HT1080 (cell line): ENCODE measurements at regions not wholly inside any gene's neighbourhood (a gene's known extent, or its start where the extent isn't known, plus 50 kb on each side); places are given as distances from the start of the nearest gene placed in this dataset.
"Not testable (repeated sequence)": the region's sequence is repeated elsewhere in the genome, so short reads cannot be mapped to it uniquely, and the experiment has no call there.

Source experiments
- DNase-seq: peaks from one replicate; pipeline ENCODE4 v3.0.0-alpha.2; 2015; ENCODE audit warnings: low read depth

DNA sequence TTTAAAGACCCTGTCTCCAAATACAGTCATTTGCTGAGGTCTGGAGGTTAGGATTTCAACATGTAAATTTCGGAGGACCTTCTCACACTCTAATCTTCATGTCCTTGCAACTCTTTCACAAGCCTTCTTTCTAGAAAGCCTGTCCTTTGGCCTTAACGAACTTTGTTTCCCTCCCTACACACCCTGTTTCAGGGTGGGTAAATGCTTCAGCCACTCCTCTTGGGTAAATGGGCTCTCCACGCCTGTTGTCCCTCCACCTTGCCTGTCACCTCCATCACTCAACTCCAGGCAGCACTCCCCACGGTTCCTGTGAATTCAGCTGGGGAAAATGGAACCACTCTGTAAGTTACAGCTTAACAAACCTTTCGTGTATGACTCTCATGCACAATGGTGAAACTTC is 84.0 kb upstream of the COG2 start:
- no peak for DNase-seq

DNA sequence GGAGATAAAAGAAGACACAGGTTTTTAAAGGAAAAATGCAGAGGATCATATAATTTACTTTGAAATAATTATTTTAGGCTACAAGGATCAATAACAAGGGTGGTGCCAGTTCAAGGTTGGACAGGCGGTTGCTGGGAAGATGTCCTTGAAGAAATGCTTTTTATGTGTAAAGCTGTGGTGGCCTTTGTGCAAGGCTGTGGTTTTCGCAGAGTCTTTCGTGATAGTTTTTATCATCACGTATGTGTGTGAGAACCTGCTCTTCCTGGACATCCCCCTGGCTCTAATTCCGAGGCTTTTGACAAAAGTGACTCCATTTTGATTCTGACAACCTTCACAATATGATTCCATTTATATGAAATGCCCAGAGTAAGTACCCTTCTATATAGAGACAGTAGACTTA is 85.8 kb upstream of the COG2 start:
- DNase-seq: no peak

DNA sequence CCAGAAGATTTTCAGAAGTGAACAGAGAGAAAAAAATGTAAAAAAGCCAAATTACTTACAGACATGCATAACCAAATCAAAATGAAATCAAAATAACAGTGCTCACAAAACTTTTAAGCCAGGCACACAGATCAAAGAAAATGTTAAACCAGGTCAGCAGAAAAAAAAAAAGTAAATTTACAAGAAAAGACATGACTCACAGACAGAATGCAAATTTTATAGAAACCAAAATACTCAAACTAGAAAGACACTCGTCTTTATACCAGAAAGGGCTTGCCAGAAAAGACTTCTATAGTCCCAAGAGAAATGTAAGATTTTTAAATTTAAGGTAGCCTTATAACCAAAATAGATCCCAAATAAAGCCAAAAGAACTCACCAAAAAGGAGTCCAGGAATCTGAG is 86.5 kb upstream of the COG2 start:
- DNase-seq: no peak

DNA sequence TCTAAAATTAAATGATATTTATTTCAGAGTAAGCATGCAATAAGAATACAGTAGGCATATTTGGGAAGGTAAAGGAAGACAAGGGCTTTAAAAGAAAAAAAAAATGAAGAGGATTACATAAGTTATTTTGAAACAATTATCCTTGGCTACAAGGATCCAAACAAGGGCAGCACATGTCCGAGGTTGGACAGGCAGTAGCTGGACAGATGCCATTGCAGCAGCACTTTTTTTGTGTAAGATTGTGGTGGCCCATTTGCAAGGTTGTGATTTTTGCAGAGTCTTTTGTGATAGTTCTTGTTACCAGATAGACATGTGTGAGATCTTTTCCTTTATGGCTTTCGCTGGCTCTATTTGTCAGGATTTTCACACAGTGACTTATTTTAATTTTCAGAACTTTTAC is 89.4 kb upstream of the COG2 start:
- no peak for DNase-seq

DNA sequence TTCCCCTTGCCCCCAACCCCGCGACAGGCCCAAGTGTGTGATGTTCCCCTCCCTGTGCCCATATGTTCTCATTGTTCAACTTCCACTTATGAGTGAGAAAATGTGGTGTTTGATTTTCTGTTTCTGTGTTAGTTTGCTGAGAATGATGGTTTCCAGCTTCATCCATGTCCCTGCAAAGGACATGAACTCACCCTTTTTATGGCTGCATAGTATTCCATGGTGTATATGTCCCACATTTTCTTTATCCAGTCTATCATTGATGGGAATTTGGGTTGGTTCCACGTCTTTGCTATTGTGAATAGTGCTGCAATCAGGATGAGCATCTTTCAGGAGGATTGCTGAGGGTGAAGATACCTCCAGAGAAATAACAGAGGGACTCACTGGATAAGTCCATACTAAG is 91.3 kb upstream of the COG2 start:
- DNase-seq: not testable (repeated sequence)

DNA sequence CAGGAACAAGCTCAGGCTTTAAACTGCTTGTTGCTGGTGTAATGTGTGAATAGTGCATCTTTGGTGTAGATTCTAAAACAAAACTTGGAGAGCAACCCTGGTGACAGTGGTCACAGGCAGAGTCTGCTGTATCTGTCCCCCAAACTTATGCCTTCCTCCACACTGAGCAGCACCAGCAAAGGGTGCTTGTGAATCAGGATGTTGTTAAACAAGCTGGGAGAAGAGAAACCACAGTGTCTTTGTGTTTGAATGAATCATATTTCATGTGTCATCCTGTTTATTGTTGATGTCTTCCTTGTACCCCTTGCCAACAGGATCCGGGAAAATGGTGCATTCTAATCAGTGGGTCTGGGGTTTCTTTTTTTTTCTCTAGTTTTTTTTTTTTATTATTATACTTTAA is 91.9 kb upstream of the COG2 start:
- DNase-seq: peak; percentile 37

DNA sequence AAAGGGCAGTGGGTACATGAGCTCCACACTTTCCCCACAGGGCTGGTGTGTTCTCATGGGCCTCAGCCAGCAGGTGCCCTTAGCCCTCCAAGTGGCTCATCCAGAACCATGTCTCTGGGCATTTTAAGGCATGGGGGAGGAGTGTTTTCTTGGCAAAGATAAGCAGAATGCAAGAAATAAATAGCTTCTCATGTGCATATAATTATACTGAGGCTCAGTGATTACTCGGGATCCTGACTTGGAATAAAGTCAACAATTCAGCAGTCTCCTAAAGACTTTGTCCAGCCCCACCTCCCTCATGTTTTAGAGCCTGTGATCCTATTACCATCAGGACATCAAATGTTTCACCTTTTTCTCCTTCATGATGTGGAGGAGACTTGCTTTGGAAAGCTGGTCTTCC is 92.7 kb upstream of the COG2 start:
- DNase-seq: no peak

DNA sequence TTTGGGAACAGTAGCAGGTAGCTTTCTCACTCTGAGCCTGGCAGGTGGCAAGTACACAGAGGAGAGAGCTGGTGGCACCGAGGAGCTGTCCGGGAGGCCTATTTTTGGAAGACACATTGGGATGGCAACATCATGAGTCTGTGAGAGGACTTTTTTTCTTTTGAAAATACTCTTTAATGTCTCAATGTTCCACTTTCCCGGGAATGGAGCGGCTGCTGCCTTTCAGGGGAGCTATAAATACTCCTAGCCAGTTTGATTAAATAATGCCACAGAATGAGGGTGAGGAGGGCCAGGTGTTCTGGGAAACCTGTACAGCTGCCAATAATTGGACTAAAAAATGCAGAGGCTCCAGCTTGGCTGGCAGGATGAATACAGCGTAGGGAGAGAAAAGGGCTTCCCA is 93.3 kb upstream of the COG2 start:
- DNase-seq: no peak

DNA sequence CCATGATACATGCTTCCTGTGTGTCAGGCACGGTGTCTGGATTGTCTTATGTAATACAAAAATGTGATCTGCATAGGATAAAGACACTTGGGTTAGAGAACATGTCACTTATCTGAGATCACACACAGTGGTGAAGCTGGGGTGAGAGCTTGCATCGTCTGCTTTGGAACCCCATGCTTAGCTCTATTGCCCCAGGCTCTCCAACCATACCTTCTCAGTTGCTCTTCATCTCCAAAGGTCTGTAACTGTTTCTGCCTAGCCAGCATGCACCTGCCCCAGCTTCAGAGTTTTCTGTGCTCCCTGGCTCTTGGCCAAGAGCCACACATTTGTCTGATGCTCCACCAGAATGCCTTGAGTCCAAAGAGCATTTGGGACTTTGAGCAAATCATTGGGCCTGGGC is 93.9 kb upstream of the COG2 start:
- DNase-seq: no peak

DNA sequence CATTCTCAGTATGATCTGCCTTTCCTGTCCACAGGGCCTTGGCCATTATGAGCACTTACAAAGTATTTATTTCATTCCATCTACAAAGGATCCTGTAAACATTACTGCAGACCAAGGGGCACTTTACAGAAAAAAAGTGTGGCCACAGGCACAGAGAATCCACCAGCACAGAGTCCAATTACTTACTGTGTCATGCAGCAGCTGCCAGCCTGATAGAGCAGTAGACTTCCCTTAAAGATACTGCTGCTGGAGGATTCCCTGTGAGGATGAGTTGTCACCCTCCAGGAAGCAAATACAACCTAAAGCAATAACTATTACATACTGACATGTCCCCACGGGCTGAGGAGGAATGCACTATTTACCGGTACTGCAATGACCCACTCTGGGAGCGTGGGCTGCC is 97.1 kb upstream of the COG2 start:
- DNase-seq: no peak

DNA sequence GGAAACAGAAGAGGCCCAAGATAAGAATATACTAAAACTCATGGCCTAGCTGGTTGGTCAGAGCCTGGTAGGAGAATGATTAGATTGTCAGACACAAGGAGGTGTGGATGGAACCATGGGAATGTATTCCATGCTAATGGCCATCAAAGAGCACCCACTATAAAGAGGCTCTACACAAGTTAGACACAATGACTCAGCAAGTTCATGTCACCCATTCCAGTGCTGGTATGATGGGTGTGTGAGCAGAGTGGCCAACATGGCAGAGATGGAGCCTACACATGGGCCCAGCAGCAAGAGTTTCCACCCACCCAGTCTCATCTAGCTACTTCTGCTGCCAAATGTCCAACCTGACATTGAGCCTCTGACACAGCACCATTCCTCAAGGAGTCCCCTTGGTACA is 97.5 kb upstream of the COG2 start:
- DNase-seq: no peak

DNA sequence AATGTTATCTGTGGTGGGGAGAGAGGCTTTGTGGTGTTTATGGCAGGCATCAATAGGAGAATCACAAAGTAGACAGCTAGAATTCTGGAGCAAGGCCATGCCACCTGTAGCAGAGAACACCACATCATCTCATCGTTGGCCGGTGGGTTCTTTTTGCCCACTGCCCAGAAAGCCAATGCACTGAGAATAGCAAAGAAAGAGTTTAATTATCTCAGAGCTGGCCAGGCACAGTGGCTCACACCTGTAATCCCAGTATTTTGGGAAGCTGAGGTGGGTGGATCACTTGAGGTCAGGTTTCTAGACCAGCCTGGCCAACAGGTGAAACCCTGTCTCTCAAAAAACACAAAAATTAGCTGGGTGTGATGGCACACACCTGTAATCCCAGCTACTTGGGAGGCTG is 99.2 kb upstream of the COG2 start:
- DNase-seq: no peak

DNA sequence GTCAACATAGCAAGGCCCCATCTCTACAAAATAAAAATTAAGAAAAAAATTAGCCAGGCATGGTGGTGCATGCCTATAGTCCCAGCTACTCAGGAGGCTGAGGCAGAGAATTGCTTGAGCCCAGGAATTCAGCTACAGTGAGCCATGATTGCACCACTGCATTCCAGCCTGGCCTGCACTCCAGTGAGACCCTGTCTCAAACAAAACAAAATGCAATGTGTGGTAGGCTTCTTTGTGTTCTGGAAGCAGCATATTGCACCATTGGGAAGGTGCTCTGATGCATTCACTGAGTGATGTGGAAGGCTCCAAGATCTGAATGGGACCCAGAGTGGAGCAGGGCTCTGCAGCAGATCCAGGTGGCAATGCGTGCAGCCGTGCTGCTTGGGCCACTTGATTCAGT is 99.6 kb upstream of the COG2 start:
- no peak for DNase-seq

DNA sequence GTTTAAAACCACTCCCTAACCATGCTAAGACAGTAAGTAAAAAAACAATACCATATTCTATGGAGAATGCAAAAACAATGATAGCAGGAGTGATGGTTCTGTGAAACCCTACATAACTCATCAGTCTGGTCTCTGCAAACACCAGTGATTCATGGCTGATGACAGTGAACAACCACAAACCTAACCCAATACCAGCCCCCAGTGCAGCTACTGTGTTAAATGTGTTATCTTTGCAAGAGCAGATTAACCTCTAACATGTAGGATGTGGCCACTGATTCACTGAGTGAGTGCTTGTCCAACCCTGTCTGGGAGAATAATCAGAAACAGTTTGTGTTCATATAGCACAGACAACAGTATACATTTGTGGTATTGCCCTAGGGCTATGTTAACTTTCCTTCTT is 100.2 kb upstream of the COG2 start:
- DNase-seq: peak; percentile 81

DNA sequence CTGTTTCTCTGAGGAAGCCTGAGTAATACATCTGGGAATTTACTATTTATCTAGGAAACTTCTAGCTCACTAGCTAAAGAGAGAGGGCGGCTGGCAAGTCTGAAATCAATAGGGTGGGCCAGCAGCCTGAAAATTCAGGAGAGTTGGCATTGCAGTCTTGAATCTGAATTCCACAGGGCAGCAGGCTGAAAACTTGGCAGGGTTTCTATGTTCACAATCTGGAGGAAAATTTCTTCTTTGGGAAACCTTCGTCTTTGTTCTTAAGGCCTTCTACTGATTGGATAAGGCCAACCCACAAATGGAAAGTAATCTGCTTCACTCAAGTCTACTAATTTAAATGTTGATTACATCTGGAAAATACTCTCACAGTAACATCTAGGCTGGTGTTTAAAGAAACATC is 101.0 kb upstream of the COG2 start:
- DNase-seq: no peak

DNA sequence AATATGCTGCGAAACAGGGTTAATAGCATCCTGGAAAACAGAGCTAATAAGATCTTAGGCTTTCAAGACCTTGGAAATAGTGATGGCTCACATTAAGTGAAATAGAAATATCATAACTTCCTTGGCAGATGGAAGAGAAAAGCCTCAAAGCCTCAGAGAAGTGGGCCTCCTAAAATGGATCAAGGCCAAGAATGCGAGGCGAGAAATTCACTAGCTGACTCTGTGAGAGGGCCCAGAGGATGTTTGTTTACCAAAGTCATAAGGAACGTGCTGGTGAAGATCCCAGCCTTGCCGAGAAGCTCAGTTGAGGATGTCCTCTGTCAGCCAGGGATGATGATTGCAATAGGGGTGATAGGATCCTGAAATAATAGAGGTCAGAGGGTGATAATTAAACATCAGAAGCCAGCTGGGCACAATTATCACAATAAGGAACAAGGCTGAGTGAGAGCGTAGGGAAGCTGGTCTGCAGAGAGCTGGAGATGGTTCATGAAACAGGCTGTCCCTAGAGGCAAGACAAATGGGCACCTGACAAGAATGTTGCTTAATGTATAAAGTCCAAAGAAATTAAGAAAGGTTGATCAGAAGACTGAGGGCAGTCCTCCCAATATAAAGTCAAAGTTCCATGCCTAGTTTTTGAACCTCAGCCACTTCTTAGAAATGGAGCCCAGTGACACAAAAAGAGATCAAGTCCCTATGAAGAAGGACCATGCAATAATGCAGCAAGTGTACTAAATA is 101.7 kb upstream of the COG2 start:
- DNase-seq: no peak

DNA sequence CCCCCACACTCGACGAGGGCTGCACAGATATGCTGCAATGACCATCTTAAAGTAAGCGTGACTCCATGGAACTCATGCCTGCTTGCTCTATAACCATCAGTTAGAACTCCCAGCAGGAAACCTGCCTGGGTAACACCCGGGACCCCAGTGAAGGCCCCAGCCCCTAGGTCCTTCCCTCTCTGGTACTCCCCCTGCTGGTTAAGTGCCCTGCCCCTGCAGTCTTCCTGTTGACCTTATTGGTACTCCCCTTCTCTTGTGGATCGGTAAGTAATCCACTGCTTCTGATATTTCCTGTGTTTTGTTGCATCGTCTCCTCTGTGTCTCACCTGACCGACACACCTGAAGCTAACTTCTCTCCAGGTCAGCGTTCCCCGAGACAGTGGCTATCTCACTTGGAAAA is 104.8 kb upstream of the COG2 start:
- DNase-seq: no peak

DNA sequence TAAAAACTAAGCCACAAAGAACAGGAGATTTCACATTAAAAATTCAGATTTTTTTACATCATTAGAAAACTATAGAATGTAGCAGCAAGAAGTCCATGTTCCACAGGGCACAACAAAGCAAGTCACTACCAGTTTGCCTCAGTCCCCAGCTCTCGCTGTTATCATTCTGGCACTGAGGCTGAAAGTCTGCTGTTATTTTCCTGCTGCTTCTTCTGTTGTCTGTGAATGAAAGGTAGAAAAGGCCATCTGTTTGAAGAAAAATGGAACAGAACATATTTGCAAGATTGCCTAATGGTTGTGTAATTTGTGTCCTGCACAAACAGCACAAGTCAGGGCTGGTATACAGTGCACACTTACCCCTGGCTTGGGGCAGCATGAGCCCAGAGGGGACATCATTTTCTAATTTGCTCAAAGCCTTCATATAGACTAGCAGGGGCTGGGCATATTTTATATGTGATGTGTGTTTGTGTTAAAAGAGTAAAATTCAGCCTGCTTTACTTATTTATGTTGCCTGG is 105.6 kb upstream of the COG2 start:
- DNase-seq: no peak

DNA sequence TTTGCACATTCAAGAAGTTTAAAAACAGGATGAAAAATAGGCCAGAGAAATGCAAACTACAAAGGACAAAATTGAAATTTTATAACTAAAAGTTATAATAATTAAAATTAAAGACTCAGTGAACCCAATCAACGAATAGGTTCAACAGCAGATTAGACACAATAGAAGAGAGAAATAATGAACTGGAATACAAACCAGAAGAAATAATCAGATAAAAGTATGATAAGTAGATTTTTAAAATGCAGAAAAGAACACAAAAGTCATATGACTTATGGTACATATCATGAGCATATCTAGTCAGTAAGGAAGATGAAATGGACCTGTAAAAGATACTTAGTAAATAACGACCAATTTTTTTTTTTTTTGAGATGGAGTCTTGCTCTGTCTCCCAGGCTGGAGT is 108.1 kb upstream of the COG2 start:
- no peak for DNase-seq

DNA sequence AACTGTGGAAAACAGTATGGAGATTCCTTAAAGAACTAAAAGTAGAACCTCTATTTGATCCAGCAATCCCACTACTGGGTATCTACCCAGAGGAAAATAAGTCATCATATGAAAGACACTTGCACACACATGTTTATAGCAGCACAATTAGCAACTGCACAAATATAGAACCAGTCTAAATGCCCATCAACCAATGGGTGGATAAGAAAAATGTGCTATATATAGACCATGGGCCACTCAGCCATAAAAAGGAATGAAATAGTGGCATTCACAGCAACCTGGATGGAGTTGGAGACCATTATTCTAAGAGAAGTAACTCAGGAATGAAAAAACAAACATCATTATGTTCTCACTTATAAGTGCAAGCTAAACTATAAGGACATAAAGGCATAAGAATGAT is 105.0 kb upstream of the PGBD5 start:
- DNase-seq: no peak

DNA sequence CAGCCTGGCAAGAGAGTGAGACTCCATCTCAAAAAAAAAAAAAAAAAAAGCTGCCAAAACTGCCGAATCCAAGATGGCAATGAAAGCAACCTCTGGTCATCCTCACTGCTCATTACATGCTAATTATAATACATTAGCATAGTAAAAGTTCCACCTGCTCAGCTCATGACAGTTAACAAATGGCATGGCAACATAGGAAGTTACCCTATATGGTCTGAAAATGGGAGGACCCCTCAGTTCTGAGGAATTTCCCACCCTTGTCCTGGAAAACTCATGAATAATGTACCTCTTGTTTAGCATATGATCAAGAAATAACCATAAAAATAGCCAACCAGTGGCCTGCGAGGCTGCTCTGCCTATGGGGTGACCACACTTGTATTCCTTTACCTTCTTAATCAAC is 93.1 kb upstream of the PGBD5 start:
- DNase-seq: no peak

DNA sequence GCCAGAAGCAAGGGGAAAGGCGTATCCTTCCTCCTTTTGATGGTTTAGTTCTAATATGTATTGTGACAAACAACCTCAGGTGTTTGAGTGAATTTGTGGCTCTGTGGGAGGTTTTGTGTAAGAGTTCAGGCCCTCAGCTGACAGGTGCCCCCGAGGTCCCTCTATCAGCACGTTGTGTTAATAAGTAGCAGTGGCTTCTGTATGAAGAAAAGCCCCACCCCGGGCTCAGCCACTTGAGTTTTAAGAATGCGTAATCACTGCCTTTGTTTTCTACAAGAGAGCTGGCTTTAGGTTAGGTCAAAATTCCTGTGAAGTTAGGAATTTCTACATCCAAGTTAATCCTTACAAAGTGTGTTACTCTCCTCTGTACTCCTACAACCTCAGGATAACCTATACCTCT is 92.4 kb upstream of the PGBD5 start:
- no peak for DNase-seq

DNA sequence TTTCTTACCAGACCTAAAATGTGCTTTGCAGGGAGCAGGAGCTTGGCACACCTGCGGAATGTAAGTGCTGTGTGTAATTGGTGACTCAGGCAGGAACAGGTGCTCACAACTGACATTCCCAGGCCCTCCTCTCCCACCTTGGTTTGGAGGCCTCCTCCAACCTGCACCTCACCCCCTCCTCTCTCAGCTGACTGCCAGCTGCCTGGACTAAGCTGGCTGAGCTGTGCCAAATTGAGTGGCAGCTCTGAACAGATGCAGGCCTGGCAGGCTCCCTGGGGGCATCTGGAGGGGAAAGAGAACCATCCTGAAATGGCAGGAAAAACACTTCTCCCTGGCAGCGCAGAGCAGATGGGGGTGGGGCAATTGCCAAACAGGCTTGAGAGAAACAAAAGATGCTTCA is 91.7 kb upstream of the PGBD5 start:
- DNase-seq: no peak

DNA sequence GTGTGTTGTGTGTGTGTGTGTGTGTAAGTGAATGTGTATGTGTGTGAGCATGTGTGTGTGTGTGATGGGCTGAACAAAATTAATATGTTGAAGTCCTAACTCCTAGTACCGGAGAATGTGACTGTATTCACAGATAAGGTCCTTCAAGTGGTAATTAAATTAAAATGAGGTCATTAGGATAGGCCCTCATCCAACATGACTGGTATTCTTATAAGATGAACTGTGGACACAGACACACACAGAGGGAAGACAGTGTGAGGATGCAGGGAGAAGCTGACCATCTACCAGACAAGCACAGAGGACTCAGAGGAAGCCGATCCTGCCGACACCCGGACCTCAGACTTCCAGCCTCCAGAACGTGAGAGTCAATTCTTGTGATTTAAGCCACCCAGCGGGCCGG is 91.2 kb upstream of the PGBD5 start:
- no peak for DNase-seq
